KMS-11 (cell line): ENCODE measurements at regions not wholly inside any gene's neighbourhood (a gene's known extent, or its start where the extent isn't known, plus 50 kb on each side); places are given as distances from the start of the nearest gene placed in this dataset.

Source experiments
- H2AFZ ChIP-seq: fragments of 200-600 bp; sonication (generic); 2 replicates; pipeline ENCODE4 v1.6.1; 2016; ENCODE audit warnings: antibody characterized with exemption, mixed run types, low read depth
- H3K27ac ChIP-seq: fragments of 200-600 bp; sonication (generic); 2 replicates; pipeline ENCODE4 v1.6.1; 2016; ENCODE audit warnings: mild to moderate bottlenecking, mixed run types
- H3K27me3 ChIP-seq: fragments of 200-600 bp; sonication (generic); 2 replicates; pipeline ENCODE4 v1.6.1; 2017; ENCODE audit warnings: mild to moderate bottlenecking, low read depth, mixed run types, moderate library complexity; ENCODE audit not compliant: insufficient read depth
- H3K36me3 ChIP-seq: fragments of 200-600 bp; sonication (generic); 2 replicates; pipeline ENCODE4 v1.6.1; 2017; ENCODE audit warnings: mild to moderate bottlenecking, mixed run types; ENCODE audit not compliant: insufficient read depth
- H3K4me1 ChIP-seq: fragments of 200-600 bp; sonication (generic); 2 replicates; pipeline ENCODE4 v1.6.1; 2016; ENCODE audit warnings: mild to moderate bottlenecking, low read depth, mixed run types; ENCODE audit not compliant: poor library complexity, severe bottlenecking
- H3K4me2 ChIP-seq: fragments of 200-600 bp; sonication (generic); 2 replicates; pipeline ENCODE4 v1.7.0; 2016; ENCODE audit warnings: mild to moderate bottlenecking, mixed run types
- H3K4me3 ChIP-seq: fragments of 200-600 bp; sonication (generic); IDR thresholded peaks from 2 replicates; pipeline ENCODE4 v1.6.1; 2017; ENCODE audit warnings: low read depth, low read length, mixed read lengths; ENCODE audit not compliant: insufficient read depth
- H3K79me2 ChIP-seq: fragments of 200-600 bp; sonication (generic); 2 replicates; pipeline ENCODE4 v1.6.1; 2016; ENCODE audit warnings: low read depth, mixed run types; ENCODE audit not compliant: insufficient read depth
- H3K9ac ChIP-seq: fragments of 200-600 bp; sonication (generic); 2 replicates; pipeline ENCODE4 v1.6.1; 2016; ENCODE audit warnings: mild to moderate bottlenecking, mixed run types
- H4K20me1 ChIP-seq: fragments of 200-600 bp; sonication (generic); 2 replicates; pipeline ENCODE4 v1.6.1; 2016; ENCODE audit warnings: mild to moderate bottlenecking, mixed run types; ENCODE audit not compliant: insufficient read depth
- TF ChIP-seq, protein P1 (sequence below): fragments of 200-600 bp; sonication (generic); conservative IDR thresholded peaks from 2 replicates; pipeline ENCODE4 v1.6.1; 2017; ENCODE audit warnings: low read depth, mild to moderate bottlenecking, antibody characterized with exemption, low read length, moderate library complexity, mixed read lengths

DNA sequence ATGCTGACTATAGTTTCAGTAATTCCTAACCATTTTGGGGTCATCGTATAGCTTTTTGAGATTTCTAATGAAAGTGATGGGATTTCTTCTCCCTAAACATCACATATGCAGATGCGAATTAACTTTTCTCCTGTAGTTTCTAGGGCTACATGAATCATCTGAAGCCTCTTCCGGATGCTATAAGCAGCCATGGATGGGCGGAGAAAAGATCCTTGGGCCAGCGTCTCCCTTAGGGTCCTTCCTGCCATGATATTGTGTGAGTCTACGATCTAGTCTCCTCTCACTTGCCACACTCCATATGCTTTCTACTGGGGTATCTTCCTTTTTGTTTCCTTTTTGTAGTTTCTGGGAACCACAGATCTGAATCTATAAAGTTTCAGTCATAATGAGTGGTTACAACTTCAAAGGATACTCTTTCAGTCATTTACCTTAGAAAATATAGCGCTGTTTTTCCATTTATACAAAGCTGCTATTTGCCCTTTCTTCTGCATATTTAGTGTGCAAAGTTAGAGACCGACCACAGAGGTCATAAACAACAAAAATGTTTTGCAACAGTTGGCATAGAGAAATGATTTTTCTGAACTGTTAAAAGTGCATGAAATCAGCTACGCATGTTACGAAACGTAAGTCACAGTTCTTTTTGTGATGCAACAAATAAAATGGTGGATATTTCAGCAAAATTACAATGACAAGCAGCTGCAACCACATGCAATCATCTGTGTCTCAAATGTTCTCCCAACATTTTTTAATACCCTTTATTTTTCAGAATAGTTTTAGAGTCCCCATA lies 396.2 kb upstream of the SLC35B3 start:
- H3K27me3 ChIP-seq: no peaks in the 10 kb centered on the region
- H3K4me2 ChIP-seq: no peak overlapping the region
- H4K20me1 ChIP-seq: no peaks in the 10 kb centered on the region
- TF ChIP-seq, protein P1, sequence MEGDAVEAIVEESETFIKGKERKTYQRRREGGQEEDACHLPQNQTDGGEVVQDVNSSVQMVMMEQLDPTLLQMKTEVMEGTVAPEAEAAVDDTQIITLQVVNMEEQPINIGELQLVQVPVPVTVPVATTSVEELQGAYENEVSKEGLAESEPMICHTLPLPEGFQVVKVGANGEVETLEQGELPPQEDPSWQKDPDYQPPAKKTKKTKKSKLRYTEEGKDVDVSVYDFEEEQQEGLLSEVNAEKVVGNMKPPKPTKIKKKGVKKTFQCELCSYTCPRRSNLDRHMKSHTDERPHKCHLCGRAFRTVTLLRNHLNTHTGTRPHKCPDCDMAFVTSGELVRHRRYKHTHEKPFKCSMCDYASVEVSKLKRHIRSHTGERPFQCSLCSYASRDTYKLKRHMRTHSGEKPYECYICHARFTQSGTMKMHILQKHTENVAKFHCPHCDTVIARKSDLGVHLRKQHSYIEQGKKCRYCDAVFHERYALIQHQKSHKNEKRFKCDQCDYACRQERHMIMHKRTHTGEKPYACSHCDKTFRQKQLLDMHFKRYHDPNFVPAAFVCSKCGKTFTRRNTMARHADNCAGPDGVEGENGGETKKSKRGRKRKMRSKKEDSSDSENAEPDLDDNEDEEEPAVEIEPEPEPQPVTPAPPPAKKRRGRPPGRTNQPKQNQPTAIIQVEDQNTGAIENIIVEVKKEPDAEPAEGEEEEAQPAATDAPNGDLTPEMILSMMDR: no peak
- no peaks in the 10 kb centered on the region for H3K79me2 ChIP-seq
- no peak overlapping the region for H2AFZ ChIP-seq
- H3K4me1 ChIP-seq: no peaks in the 10 kb centered on the region
- no peak overlapping the region for H3K4me3 ChIP-seq
- H3K9ac ChIP-seq: no peak overlapping the region
- H3K27ac ChIP-seq: no peak overlapping the region
- no peaks in the 10 kb centered on the region for H3K36me3 ChIP-seq

DNA sequence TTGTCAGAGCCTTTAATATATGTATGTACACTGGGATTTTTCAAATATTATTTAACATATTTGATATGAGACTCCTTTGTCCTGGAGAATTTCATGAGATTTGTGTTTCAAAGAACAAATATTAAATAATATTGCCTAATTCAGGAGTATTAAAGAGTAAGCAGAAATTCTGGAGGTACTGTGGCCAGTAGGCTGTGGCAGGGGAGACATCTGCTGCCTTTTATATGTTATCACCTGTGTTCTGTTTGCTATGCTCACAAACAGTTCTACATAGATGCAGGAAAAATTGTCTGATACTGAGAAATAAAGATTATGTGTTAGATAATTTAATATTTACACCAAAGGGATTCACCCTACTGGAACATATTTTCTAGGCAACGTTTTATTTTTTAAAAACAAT lies 395.4 kb upstream of the SLC35B3 start:
- Histone ChIP-seq H3K4me2 (no peak overlapping the region), H4K20me1 (no peaks in the 10 kb centered on the region), H3K4me3 (no peak overlapping the region), H3K4me1 (no peaks in the 10 kb centered on the region), H3K36me3 (no peaks in the 10 kb centered on the region), H3K9ac (no peak overlapping the region), H3K79me2 (no peaks in the 10 kb centered on the region), H3K27ac (no peak overlapping the region), H2AFZ (no peak overlapping the region), H3K27me3 (no peaks in the 10 kb centered on the region)
- TF ChIP-seq, protein P1: no peak

DNA sequence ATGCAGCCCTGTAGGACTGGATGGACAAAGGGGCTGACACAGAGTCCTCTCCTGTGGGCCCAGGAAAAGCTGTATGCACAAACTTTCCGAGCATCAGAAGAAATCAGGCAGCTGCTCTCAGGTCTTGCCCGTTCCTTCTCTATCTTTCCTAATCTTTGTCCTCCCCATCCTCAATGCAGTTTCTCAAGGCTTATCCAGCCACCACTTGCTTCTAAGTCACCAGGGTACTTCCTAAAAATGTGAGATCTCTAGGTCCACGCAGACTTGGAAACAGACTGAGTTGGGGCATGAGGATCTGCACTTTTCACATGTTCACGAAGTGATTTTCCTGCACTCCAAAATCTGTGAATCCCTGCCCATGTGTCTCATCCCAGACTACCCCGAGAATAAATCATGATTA lies 394.5 kb upstream of the SLC35B3 start:
- Histone ChIP-seq H2AFZ (no peak overlapping the region), H3K36me3 (no peaks in the 10 kb centered on the region), H3K9ac (no peak overlapping the region), H3K4me1 (no peaks in the 10 kb centered on the region), H3K27ac (no peak overlapping the region), H3K4me3 (no peak overlapping the region), H3K79me2 (no peaks in the 10 kb centered on the region), H4K20me1 (no peaks in the 10 kb centered on the region), H3K4me2 (no peak overlapping the region), H3K27me3 (no peaks in the 10 kb centered on the region)
- TF ChIP-seq, protein P1: no peak

DNA sequence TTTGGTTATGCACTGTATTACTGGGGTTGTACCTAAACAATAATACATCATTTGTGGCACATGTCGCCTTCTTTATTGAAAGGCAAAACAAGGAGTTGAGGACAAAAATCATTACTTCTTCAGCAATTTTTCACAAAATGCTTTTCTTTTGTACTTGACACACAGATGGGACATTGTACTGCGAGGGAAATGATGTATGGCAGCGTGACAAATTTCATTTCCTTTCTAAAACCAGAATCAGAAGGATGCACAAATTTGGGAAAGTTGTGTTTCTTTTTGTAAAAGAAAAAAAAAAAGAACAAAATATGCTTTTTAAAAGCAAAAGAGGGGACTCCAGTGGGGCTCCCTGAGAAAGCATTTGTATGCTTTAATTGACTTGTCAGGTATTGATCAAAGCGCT lies 394.0 kb upstream of the SLC35B3 start:
- Histone ChIP-seq H3K36me3 (no peaks in the 10 kb centered on the region), H4K20me1 (no peaks in the 10 kb centered on the region), H3K4me1 (no peaks in the 10 kb centered on the region), H3K4me3 (no peak overlapping the region), H3K27ac (no peak overlapping the region), H2AFZ (no peak overlapping the region), H3K27me3 (no peaks in the 10 kb centered on the region), H3K4me2 (no peak overlapping the region), H3K9ac (no peak overlapping the region), H3K79me2 (no peaks in the 10 kb centered on the region)
- TF ChIP-seq, protein P1: no peak
